Islet precursor cell (in vitro differentiated cells): ENCODE measurements at regions not wholly inside any gene's neighbourhood (a gene's known extent, or its start where the extent isn't known, plus 50 kb on each side); places are given as distances from the start of the nearest gene placed in this dataset.
"Not testable (repeated sequence)": the region's sequence is repeated elsewhere in the genome, so short reads cannot be mapped to it uniquely, and the experiment has no call there.

ENCODE experiments used
- DNase-seq: peaks from one replicate; pipeline ENCODE4 v3.0.0-alpha.2; 2018

DNA sequence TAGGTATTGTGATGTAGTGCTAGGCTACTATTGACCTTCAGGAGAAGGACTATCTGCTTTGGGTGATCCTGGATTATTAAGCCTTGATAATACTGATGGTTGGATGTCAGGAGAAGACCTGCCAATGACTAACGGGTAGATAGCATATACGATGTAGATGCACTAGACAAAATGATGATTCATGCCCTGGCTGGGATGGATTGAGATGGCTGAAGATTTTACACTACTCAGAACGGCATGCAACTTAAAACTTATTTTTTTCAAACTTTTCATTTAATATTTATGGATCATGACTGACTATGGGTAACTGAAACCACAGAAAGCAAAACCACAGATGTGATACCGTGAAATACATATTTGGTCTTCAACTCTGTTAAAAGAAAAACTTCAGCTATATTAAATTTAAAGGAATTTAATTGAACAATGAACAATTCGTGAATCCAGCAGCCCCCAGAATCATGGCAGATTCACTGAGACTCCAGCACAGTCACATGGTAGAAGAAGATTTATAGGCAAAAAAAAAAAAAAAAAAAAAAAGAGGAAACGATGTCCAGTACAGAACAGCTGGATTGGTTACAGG, 124.6 kb upstream of the CDK13 start:
- DNase-seq = no peak

DNA sequence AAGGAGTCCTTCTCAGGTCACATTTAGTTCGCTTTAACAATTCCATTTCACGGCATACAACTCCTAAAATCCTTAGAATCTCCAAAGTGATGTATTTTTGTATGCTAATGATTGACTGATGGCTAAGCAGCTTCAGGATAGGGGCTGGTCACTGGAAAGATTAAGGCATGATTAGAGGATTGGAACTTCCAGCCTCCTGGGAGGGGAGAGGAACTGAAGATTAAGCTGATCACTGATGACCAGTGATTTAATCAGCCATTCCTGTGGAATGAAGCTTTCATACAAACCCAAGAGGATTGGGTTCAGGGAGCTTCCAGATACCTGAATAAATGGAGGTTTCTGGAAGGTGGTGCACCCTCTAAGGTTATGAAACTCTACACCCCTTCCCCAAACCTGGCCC, 123.9 kb upstream of the CDK13 start:
- no peak for DNase-seq

DNA sequence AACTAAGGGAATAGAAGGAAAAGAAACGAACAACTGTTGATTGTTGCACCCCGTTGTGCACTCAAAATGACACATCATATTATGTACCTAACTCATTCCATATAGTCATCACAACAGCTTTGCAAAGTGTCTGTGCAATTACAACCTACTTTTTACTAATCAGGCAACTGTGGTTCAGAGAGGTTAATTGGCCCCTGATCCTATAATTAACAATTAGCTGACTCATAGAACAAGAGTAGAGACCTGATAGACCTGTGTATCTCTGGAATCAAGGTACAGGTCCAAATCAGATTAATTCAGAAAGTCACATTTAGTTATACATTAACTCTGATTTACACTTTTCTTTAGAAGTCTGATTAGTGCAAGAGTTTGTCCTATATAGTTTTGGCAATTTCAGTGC, 122.5 kb upstream of the CDK13 start:
- no peak for DNase-seq

DNA sequence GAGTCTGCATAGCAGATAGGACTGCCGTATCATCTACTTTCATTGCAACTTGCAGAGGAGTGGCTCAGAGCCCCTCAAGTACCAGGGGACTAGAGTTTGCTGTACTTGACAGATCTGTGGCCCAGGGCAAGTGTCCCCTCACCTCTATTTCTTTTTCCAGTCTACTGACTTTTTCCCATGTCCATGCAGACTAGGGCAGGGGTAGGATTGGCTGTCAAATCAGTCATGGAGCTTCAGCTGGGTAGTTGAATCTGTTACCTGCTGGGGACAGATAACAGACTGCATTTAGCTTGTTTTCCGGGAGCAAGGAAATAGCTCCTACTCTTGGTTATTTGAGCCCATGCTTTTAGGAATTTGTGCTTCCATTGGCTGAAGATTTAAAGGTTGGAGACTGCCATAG, 121.0 kb upstream of the CDK13 start:
- DNase-seq = no peak

DNA sequence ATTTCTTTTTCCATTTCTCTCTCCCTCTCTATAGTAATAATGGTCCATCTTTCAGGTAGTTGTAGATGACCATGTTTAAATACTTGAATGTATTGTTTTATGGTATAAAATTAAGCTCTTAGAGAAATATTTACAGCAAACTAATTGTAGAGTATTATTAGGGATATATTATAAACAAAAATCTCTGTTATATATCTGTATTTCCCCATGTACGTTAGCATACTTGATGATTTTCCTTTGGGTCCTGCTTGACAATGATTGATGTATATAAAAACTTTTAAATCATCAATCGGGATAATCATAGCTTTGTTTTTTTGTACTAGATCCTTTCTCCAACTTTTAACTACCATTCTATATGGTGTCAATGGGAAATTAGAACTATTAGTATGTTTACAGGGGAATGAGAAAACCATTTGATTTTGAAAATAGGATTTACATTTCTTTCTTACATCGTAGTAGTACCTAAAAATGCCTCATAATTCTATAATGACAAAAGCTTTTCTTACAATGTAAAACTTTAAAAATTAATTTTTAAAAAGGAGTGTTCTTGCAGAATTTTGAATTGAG, 117.5 kb upstream of the CDK13 start:
- no peak for DNase-seq

DNA sequence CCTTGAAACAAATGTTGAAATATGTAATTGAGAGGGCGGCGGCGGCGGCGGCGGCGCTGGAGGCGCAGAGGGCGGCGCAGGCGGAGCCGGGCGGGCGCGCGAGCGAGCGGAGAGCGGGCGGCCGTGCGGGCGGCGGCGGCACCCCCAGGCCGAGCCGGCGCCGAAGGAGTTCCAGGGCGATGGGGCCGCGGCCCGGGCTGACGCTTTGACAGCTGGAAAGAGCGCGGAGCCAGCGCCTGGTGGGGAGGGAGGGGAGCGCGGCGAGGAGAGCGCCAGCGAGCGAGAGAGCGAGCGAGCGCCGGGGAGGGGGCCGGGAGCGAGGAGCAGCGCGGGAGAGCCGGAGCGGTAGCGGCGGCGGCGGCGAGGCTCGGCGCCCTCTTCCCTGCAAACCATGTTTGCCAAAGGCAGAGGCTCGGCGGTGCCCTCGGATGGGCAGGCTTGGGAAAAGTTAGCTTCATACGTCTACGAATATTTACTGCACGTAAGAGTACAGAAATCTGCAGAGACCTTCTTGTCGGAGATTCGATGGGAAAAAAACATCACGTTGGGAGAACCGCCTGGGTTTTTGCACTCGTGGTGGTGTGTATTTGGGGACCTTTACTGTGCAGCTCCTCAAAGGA, 116.8 kb upstream of the CDK13 start:
- DNase-seq = peak; percentile 81

DNA sequence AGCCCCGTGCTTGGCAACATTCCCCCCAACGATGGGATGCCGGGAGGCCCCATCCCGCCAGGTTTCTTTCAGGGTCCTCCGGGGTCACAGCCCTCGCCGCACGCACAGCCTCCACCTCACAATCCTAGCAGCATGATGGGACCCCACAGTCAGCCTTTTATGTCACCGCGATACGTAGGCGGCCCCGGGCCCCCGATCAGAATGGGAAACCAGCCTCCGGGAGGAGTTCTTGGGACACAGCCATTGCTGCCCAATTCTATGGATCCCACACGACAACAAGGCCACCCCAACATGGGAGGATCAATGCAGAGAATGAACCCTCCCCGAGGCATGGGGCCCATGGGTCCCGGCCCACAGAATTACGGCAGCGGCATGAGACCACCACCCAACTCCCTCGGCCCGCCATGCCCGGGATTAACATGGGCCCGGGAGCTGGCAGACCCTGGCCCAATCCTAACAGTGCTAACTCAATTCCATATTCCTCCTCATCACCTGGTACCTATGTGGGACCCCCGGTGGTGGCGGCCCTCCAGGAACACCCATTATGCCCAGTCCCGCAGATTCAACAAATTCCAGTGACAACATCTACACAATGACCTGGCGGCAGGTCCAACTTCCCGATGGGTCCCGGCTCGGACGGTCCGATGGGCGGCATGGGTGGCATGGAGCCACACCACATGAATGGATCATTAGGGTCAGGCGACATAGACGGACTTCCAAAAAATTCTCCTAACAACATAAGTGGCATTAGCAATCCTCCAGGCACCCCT, 116.0 kb upstream of the CDK13 start:
- DNase-seq = not testable (repeated sequence)

DNA sequence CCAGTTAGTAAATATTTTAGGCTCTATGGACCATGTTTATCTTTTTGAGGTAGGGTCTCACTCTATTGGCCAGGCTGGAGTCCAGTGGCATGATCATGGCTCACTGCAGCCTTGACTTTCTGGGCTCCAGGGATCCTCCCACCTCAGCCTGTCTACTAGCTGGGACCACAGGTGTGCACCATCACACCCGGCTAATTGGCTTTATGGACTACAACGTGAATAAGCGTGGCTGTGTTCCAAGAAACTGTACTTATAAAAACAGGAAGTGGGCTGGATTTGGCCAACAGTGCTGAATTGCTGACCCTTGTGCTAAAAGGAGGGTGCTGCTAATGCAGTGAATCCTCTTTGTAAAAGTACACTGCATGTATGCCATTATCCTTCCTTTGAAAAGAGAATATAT, 111.7 kb upstream of the CDK13 start:
- no peak for DNase-seq

DNA sequence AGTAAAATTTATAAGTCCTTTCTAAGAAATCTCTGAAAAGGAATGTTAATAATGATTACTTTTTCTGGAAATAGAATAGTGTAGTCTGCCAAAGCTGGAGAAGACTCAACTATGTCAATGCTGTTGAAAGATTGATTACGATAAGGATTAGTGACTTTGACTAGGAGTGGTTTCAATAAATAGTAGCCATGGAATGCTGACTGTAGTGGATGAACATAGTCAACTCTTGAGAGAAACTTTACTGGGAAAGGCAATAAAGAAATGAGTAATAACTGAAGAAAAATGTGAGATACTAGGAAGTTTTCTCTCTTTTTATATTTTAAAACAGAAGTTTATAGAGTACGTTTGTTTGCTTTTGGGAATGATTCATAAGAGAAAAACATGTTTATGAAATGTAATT, 105.0 kb upstream of the CDK13 start:
- DNase-seq = no peak

DNA sequence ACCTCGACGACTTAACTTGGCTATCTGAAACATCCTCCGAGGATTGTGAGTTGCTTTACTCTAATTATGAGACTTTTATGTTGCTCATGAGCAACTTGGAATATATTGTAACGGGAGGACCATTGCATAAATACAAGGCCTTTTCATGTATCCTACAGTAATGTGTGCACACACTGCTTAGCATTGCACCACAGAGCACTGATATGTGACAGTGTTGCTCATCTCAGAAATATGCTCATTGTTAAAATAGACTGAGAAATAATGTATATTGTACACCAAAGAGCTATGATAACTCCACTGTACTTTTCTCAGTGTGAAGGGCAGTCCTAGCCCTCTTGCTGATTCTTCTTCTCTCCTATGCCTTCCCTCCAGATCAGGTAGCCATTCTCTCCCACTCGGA, 102.8 kb upstream of the CDK13 start:
- no peak for DNase-seq

DNA sequence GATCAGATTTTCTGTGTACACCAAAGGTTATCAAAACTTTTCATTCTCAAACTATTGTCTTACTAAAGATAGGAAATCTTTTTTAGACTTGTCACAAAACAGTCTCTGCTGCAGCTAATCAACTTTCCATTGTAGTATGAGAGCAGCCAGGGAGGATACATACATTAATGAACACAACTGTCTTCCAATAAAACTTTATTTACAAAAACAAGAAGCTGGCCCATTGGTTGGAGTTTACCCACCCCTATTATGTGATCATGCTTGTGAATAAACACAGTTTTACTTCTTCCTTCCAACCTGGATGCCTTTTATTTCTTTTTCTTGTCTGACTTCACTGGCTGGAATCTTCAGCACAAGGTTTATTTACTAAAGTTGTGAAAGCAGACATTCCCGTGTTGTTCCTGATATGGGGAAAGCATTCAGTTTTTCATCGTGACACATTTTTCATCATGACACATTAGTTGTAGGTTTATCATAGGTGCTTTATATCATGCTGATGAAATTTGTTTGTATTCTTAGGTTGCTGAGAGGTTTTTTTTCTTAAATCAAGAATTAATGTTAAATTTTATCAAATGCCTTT, 98.5 kb upstream of the CDK13 start:
- DNase-seq = no peak

DNA sequence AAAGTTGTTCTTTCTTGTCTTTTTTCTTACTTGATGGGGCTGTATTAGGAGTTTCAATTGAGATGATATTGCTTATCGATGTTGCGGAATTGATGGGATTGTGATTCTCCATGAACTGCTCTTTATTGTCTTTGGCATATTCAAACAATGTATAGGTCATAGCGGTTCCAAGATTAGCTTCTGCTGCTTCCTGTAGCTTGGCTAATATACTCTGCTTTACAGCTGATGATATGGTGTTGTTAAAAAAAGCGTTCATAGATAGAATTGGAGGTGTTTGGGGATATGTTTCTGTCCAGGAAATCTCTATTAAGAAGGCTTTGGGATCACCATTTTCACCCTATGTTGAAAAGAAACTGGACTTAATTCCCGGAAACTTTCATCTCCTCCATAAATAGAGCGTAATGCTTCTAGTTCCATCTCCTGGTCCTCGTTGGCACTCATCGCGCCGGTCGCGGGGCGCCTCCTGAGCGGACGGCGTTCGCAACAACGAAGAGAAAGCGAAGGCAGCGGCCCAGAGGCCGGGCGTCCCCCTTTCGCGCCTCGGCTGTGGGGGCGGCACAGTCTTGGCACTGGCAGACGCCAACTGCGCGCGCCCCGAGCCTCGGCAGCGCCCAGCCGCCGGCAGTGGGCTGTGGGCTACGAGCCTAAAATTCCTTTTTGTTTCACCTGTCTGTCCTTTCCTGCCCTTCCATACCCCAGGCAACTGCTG, 95.3 kb upstream of the CDK13 start:
- not testable (repeated sequence) for DNase-seq

DNA sequence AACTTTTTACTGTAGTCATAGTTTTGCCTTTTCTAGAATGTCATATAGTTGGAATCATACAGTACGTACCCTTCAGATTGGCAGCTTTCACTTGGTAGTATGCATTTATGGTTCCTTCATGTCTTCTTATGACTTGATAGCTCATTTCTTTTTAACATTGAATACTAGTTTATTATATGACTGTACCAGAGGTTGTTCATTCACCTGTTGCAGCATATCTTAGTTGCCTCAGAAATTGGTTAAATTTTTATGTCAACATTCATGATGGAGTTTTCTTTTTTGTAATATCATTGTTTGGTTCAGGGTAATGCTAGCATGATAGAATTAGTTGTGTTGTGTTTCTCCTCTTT, 94.8 kb upstream of the CDK13 start:
- no peak for DNase-seq

DNA sequence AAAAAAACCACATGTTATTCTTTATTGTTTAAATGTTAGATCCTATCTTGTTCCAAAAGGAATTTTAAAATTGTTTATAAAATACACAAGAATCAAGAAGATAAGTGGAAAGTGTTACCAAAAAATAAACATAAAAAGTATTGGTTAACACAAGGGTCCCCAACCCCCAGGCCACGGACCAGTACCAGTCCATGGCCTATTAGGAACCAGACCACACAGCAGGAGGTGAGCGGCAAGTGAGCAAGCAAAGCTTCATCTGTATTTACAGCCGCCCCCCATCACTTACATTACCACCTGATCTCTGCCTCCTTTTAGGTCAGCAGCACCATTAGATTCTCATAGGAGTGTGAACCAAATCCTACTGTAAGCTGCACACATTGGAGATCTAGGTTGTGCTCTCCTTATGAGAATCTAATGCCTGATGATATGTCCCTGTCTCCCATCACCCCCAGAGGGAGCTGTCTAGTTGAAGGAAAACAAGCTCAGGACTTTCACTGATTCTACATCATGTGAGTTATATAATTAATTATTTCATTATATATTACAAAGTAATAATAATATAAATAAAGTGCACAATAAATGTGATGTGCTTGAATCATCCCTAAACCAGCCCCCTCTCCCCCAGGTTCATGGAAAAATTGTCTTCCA, 86.3 kb upstream of the CDK13 start:
- DNase-seq = not testable (repeated sequence)

DNA sequence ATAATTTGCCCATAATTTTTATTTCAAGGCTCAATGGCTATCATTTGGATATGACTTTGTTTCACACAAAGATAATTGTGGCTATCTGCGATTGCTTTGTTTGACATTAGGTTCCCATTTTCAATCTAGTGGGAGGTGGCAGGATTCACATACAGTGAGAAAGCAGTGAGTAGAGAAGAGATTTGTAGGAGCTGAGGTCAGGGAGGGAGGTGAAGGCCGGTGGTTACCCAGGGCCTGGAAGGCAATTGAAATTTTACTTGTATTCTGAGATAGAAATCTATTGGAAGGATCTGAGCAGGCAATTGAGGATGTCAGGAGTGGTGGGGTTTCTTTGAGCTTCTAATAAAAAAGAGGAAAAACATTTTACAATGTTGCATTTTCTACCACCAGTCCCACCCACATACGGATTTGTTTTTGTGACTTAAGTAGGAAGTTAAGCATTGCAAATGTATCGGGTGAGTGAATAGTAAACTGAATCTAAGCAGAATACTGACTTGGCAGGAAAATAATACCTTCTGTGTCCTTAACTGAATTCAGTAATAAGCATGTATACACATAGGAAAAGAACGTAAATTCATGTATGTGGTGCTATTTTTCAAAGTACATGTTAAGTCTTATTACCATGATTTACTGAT, 80.1 kb upstream of the CDK13 start:
- DNase-seq = not testable (repeated sequence)

DNA sequence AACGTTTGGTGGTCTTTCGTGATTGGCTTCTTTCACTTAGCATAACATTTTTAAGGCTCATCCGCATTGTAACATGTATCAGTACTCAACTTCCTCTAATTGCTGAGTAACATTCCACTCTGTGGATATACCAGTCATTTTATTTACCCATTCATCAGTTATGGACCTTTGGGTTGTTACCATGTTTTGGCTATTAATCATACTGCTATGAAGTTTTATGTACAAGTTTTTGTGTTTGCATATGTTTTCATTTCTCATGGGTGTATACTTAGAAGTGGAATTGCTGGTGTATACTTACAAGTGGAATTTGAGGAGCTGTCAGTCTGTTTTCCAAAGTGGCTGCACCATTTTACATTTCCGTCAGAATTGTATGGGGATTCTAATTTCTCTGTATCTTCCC, 78.4 kb upstream of the CDK13 start:
- DNase-seq = not testable (repeated sequence)

DNA sequence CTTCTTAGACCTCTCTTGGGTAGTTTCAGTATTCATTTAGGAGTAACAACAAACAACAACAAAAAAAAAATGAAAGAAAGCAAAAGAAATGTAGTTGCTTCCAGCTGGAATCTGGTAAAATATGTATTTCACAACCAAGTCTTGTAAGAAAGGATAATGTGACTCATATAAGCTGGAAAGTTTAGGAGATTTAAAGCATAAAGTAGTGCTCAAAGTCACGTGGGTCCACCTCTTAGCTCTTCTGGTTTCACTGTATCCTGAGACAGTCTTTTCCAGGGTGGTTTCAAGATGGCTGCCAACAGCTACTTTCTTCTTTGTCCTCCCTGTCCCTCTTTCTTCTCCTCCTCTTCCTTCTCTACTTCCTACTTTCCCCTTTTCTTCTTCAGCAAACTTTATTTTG, 69.5 kb upstream of the CDK13 start:
- no peak for DNase-seq

DNA sequence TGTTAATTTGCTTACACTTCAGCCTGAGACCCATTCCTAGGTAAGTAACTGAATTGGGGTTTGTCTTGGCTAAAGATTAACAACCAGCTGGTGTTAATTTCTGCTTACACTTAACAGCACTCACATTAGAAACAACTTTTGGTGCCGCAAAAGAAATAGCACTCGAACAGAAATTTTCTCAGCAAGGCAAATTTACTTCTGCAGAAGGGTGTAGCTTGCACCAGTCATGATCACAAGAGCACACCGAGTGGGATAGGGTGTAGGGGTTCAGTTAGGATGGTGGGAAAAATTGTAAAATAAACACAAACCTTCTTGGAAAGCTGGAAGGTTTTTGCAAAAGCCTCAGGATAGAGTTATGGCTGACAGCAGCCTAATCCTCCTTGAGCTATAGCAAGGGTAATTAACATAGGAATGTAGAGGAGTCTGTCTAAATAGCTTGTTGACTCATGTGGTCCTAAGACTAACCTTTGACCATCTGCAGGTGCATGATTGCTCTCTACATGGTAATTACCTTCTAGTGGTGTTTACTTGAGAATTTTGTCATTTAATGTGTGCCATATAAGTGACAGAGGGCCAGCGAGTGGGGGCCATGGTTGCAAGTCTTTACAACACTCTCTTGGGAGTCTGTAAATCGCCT, 67.8 kb upstream of the CDK13 start:
- no peak for DNase-seq

DNA sequence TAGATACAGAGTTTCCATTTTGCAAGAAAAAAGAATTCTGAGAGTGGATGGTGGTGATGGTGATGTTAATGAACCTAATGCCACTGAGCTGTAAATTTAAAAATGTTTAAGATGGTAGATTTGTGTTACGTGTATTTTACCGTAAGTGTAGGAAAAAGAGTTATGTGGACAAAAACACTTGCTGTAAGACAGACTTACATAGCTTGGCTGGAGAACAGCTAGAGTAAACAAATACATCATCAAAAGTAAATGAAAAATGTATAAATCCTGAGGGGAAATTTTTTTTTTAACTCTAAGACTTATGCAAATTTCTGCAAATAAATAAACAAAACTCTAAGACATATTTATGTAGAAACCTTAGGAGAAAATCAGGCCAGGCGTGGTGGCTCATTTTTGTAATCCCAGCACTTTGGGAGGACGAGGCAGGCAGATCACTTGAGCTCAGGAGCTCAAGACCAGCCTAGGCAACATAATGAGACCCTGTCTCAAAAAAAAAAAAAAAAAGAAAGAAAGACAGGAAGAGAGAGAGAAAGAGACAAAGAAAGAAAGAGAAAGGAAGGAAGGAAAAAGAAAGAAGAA, 66.2 kb upstream of the CDK13 start:
- DNase-seq = no peak

DNA sequence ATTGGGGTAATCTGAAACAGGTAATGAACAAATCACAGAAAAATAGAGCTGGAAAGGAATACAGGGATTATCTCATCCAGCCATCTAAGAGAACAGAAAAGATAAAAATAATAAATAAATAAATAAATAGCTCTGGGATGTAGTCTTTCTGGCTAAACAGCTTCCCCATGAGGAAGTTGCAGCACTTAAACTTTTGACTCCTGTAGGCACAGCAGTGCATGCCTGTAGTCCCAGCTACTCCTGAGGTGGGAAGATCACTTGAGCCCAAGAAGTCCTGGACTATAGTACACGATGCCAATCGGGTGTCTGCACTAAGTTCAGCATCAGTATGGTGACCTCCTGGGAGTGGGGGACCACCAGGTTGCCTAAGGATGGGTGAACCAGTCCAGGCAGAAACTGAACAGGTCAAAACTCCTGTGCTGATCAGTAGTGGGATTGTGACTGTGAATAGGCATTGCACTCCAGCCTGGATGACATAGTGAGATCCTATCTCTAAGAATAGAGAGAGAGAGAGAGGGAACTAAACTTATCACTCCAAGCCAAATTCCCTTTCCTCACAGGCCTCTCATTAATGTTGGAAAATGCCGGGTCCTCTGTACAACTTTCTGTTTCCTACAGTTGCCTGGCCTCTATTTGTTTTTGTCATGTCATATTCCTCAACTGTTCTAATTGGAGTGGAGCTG, 61.7 kb upstream of the CDK13 start:
- no peak for DNase-seq

DNA sequence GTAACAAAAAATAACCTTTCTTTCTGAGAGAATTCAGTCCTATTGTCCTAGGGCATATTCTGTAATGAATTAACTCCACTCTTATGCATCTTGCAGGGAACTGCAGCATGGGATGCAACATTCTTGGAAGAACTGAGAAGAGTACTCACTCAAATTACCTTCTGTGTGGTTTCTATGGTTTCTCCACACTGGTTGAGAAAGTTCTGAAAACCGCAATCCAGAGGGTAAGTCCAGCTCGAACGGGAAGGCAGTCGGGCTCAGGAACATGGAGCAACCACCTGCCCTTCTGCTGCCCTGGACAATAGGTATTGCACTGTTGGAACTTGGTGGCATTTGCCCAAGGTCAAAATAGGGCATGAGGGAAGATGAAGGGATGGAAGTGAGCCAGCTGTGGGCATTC, 59.6 kb upstream of the CDK13 start:
- no peak for DNase-seq
